ENCODE measurements at regions not wholly inside any gene's neighbourhood (a gene's known extent, or its start where the extent isn't known, plus 50 kb on each side); places are given as distances from the start of the nearest gene placed in this dataset.
"Not testable (repeated sequence)": the region's sequence is repeated elsewhere in the genome, so short reads cannot be mapped to it uniquely, and the experiment has no call there.

DNA sequence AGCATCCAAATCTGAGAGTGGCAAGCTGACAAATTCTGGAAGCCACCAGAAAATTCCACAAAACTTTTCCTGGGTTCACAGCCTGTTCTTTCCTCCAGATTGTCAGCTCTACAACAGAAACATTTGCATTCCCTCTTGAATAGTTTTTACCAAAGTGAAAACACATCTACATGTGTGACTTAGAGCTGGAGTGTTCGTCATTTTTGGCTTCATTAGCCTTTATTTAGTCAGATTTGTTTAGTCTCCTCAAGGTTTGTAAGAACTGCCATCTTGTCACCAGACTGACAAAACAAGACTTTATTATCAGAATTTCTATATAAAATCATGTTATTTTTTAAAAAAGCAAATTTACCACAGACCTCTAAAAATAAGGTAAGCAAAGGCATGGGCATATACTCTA is 347.3 kb downstream of the TRIM36 start:
- no peak for DNase-seq

DNA sequence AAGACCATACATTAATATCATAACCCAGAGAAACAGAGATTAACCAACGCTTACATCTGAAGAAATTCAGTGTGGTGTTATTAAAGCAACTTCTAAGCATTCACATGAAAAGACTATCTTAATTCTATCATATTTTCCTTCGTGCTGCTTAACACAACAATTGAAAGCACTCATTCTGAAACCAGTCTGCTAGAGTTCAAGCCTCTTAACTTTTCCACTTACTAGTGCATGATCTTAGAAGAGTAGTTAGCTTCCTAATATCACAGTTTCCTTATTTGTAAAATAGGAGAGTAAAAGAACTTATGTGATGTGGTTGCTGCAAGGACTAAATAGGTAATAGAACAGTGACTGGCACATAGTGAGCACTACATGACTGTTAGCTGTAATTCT is 379.3 kb downstream of the TRIM36 start:
- DNase-seq, result no peak

DNA sequence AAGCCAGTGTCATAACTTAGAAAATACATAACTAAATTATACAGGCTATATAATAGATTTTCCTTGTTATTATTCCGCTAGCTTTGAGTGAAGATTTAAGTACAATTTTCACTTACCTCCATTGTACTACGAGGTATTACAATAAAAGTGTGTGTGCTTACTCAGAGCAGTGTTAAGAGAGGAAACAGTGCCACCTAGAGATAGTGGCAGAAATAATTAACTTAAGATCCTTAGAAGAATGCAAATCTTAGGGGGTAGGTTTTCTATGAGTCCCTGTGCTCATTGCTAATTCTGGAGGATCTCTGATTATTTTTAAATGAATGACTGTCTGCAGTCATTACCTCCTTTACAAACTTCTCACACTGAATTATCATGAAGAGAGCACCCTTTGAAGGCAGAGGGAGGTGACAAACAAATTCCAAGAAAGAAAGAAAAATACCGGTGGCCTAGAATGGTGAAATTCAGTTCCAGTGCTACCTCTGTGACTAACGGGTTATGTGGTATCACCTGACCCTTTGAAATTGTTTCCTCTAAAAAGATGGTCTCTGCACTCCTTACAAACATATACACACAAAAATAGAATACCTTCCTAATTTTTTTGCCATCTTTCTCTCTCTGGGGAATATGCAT is 379.8 kb downstream of the TRIM36 start:
- DNase-seq, result peak; percentile 56

DNA sequence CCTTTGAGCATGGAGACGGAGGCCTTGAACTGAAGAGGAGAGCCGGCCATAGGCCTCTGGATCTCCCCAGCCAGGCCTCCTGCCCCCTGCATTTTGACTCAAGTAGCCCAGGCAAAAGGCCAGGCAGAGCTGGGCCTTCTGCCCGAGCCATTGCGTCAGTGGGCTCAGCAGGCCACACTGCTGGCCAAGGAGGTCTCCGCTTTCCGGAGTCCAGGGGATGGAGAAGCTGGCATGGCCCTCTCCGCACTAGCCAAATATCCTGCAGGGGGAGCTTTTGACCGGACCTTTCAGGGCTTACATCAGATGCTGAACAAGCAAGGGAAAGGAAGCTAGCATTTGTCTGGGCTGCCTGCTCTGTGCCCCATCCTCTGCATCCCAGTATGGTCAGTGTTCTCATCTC is 386.8 kb downstream of the TRIM36 start:
- DNase-seq, result peak; percentile 35

GRCh38 chr5:114782177-114782576 is 387.5 kb downstream of the TRIM36 start:
- peak; percentile 43 for DNase-seq

GRCh38 chr5:114780290-114780689 is 389.4 kb downstream of the TRIM36 start:
- DNase-seq, result no peak

- no peak for DNase-seq
Measured at GRCh38 chr5:114744406-114744805, 382.5 kb downstream of the KCNN2 start.

GRCh38 chr5:114734238-114734637 is 372.4 kb downstream of the KCNN2 start:
- DNase-seq, result no peak

DNA sequence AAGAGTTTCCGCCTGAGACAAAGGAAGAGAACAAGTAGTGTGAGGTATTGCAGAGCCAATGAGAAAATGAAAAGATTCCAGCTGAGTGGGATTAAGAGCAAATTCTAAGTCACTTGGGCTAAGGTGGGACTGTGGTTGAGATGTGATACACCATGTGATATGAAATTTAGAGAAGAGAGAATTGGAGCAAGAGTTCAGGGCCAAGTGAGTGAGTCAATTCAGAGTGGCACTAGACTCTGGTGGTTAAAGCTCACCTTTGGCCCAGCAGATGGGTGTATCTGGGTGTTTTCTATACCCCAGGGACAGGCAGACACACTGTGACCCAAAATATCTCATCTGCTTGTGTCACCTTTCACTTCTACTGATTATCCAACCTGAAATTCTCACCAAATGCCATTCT is 368.1 kb downstream of the KCNN2 start:
- DNase-seq, result no peak

DNA sequence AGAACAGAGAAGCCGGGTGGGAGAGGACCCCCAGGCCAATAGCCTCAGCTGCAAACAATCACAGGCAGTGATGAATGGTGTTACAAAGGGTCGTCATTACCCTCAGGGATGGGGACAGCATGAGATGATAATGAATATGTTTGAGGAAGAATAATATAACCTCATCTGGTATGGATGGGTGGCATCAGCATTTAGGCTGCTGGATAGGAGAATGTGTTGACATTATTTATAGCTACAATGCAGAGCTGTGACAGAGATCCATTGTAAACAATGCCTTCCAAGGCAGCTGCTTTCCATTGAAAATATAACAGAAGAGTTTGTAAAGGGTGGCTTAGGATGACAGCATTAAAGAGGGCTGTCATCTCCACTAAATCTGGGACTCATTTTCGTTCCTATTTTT is 365.5 kb downstream of the KCNN2 start:
- DNase-seq, result no peak

- no peak for DNase-seq
Measured at GRCh38 chr5:114726131-114726530, 364.3 kb downstream of the KCNN2 start.

DNA sequence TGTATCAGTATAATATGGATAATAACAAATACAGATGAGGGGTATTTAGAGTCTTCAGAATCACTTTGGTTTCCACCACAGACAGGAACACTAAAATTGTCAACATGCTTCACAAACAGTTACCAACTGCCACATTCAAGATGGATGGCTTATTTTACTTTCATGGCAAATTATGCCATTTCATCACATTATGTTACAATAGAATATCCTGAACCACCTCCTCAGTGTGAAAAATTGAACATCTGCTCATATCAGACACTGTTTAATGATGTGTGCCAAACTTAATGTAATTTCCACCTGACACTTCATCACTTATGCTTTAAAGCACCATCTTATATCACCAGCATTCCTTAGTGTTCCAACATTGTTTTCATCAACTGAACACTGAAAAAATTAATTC is 357.4 kb downstream of the KCNN2 start:
- DNase-seq, result no peak

GRCh38 chr5:114716955-114717354 is 355.1 kb downstream of the KCNN2 start:
- no peak for DNase-seq

DNA sequence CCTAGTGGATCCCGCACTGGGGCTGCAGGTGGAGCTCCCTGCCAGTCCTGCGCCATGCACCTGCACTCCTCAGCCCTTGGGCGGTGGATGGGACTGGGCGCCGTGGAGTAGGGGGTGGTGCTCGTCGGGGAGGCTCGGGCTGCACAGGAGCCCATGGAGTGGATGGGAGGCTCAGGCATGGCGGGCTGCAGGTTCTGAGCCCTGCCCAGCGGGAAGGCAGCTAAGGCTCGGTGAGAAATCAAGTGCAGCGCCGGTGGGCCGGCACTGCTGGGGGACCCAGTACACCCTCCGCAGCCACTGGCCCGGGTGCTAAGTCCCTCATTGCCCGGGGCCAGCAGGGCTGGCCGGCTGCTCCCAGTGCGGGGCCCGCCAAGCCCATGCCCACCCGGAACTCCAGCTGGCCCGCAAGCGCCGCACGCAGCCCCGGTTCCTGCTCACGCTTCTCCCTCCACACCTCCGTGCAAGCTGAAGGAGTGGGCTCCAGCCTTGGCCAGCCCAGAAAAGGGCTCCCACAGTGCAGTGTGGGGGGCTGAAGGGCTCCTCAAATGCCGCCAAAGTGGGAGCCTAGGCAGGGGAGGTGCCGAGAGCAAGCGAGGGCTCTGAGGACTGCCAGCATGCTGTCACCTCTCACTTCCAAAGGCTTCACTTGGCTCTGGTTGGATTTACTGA is 342.5 kb downstream of the KCNN2 start:
- not testable (repeated sequence) for DNase-seq

DNA sequence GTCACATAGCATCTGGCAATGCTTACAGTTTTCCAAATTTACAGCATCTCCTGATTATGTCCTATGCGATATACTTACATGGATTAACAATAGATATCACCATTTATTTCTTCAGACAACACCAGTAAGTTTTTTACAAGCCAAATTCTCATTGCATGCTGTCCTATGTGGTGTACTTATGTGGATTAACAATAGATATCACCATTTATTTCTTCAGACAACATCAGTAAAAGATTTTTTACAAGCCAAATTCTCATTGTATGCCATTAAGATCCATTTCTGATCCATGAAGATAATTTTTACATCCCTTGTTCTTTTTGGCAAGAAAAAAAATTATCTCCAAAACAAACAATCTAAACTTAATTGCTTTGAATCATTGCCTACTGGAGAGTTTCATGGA is 340.9 kb downstream of the KCNN2 start:
- DNase-seq, result no peak

GRCh38 chr5:114702136-114702535 is 340.3 kb downstream of the KCNN2 start:
- no peak for DNase-seq

GRCh38 chr5:114700823-114701222 is 339.0 kb downstream of the KCNN2 start:
- no peak for DNase-seq

GRCh38 chr5:114695292-114695904 is 333.5 kb downstream of the KCNN2 start:
- no peak for DNase-seq

DNA sequence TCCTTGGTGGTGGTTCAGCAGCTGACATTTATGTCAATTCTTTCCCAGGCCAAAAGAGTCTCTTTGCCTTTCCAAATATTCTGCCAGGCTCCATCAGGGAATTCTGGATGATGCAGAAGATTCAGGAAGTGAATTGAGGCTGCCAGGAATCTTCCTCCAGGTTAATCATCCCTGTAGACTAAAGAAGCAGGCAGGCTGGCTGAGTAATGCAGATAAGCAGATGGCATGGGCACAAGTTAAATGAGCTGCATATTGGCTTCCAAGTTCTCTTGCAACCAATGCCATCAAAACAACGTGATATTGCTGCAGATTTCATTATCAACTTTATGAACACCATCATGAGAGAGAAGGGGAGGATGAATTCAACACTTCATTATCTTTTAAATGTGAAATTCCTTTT is 324.5 kb downstream of the KCNN2 start:
- no peak for DNase-seq

DNA sequence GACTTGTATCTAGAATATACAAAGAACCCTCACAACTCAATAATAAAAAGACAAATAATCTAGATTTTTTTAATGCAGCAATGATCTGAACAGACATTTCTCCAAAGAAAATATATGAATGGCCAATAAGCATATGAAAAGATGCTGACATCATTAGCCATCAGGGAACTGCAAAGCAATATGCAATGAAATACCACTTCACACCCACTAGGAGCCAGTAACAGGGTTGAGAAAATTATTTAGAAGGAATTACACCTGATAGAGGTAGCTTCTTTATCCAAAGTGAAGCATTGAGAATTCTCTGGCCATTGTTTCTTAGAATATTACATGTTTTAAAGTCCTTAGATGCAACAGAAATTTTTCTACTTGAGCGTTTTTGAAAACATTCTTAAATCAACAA is 316.9 kb downstream of the KCNN2 start:
- DNase-seq, result no peak

GRCh38 chr5:114665551-114665950 is 303.7 kb downstream of the KCNN2 start:
- no peak for DNase-seq

GRCh38 chr5:114660791-114661190 is 298.9 kb downstream of the KCNN2 start:
- DNase-seq, result no peak

- peak; percentile 10 for DNase-seq
Measured at GRCh38 chr5:114658194-114658593, 296.3 kb downstream of the KCNN2 start.

All from tongue (tissue), 1 donor.